HepG2 (cell line): ENCODE measurements at regions not wholly inside any gene's neighbourhood (a gene's known extent, or its start where the extent isn't known, plus 50 kb on each side); places are given as distances from the start of the nearest gene placed in this dataset.

Experiments used
- AKAP8 ChIP-seq: sonication (generic); formaldehyde crosslinking; IDR thresholded peaks from 2 replicates; pipeline ENCODE4 v1.5.1; 2020; ENCODE audit warnings: mild to moderate bottlenecking, missing genetic modification reagents
- CC2D1A ChIP-seq: sonication (generic); formaldehyde crosslinking; IDR thresholded peaks from 2 replicates; pipeline ENCODE4 v1.8.1; 2023; ENCODE audit warnings: mild to moderate bottlenecking, missing genetic modification reagents
- CHD2 ChIP-seq: IDR thresholded peaks from 2 replicates; pipeline ENCODE4 v1.6.1; 2011; ENCODE audit warnings: low read depth, low read length, improper control_type of control experiment
- CHD4 ChIP-seq: fragments of 200-600 bp; sonication (generic); IDR thresholded peaks from 2 replicates; pipeline ENCODE4 v1.7.0; 2017; ENCODE audit warnings: mild to moderate bottlenecking, low read length, borderline replicate concordance
- EHMT2 ChIP-seq: fragments of 200-600 bp; sonication (generic); IDR thresholded peaks from 2 replicates; pipeline ENCODE4 v1.7.0; 2017; ENCODE audit warnings: antibody characterized with exemption, low read depth, low read length, borderline replicate concordance
- FOXC1 ChIP-seq: sonication (generic); formaldehyde crosslinking; IDR thresholded peaks from 2 replicates; pipeline ENCODE4 v1.8.0; 2022; ENCODE audit warnings: mild to moderate bottlenecking, missing genetic modification reagents, borderline replicate concordance
- GLMP ChIP-seq: sonication (generic); formaldehyde crosslinking; IDR thresholded peaks from 2 replicates; pipeline ENCODE4 v1.9.0; 2021; ENCODE audit warnings: missing genetic modification reagents, mild to moderate bottlenecking, borderline replicate concordance
- HNRNPK ChIP-seq: fragments of 200-400 bp; formaldehyde crosslinking; IDR thresholded peaks from 2 replicates; pipeline ENCODE4 v1.6.1; 2018; ENCODE audit warnings: low read length, low read depth, moderate library complexity, mild to moderate bottlenecking; ENCODE audit not compliant: poor library complexity, severe bottlenecking
- KDM1A ChIP-seq: IDR thresholded peaks from 2 replicates; pipeline ENCODE4 v1.6.1; 2016; ENCODE audit warnings: missing compliant biosample characterization
- KDM2A ChIP-seq: sonication (generic); formaldehyde crosslinking; IDR thresholded peaks from 2 replicates; pipeline ENCODE4 v1.4.0; 2020; ENCODE audit warnings: low read depth, missing genetic modification reagents, borderline replicate concordance
- MAFG ChIP-seq: sonication (generic); formaldehyde crosslinking; IDR thresholded peaks from 2 replicates; pipeline ENCODE4 v1.5.1; 2020; ENCODE audit warnings: mild to moderate bottlenecking, missing genetic modification reagents
- NCOA5 ChIP-seq: sonication (generic); formaldehyde crosslinking; IDR thresholded peaks from 2 replicates; pipeline ENCODE4 v1.4.0; 2020; ENCODE audit warnings: missing genetic modification reagents
- NFAT5 ChIP-seq: sonication (generic); formaldehyde crosslinking; IDR thresholded peaks from 2 replicates; pipeline ENCODE4 v1.4.0; 2020; ENCODE audit warnings: missing genetic modification reagents
- PHF21A ChIP-seq: sonication (generic); formaldehyde crosslinking; IDR thresholded peaks from 2 replicates; pipeline ENCODE4 v1.5.0; 2020; ENCODE audit warnings: mild to moderate bottlenecking, missing genetic modification reagents
- POLR2G ChIP-seq: fragments of 200-400 bp; formaldehyde crosslinking; IDR thresholded peaks from 2 replicates; pipeline ENCODE4 v1.6.1; 2018; ENCODE audit warnings: mild to moderate bottlenecking, low read depth, low read length, moderate library complexity
- RFX3 ChIP-seq: IDR thresholded peaks from 2 replicates; pipeline ENCODE4 v1.6.1; 2016; ENCODE audit warnings: missing biosample characterization, missing genetic modification reagents
- RORA ChIP-seq: sonication (generic); formaldehyde crosslinking; IDR thresholded peaks from 2 replicates; pipeline ENCODE4 v1.5.0; 2020; ENCODE audit warnings: mild to moderate bottlenecking, missing genetic modification reagents, moderate library complexity
- ZBTB20 ChIP-seq: sonication (generic); formaldehyde crosslinking; IDR thresholded peaks from 2 replicates; pipeline ENCODE4 v1.8.1; 2023; ENCODE audit warnings: missing genetic modification reagents, low read depth, mild to moderate bottlenecking, borderline replicate concordance
- ZBTB7B ChIP-seq: sonication (generic); formaldehyde crosslinking; IDR thresholded peaks from 2 replicates; pipeline ENCODE4 v1.4.0; 2020; ENCODE audit warnings: missing genetic modification reagents
- ZIK1 ChIP-seq: sonication (generic); formaldehyde crosslinking; IDR thresholded peaks from 2 replicates; pipeline ENCODE4 v1.5.0; 2020; ENCODE audit warnings: mild to moderate bottlenecking, low read depth, missing genetic modification reagents, borderline replicate concordance
- ZNF720 ChIP-seq: sonication (generic); formaldehyde crosslinking; IDR thresholded peaks from 2 replicates; pipeline ENCODE4 v1.4.0; 2020; ENCODE audit warnings: missing genetic modification reagents
- ZNF766 ChIP-seq: sonication (generic); formaldehyde crosslinking; IDR thresholded peaks from 2 replicates; pipeline ENCODE4 v1.5.0; 2020; ENCODE audit warnings: missing genetic modification reagents, borderline replicate concordance
- ZNF839 ChIP-seq: sonication (generic); formaldehyde crosslinking; IDR thresholded peaks from 2 replicates; pipeline ENCODE4 v1.4.0; 2020; ENCODE audit warnings: missing genetic modification reagents, mild to moderate bottlenecking, borderline replicate concordance
- TF ChIP-seq, protein P1 (sequence below): sonication (generic); formaldehyde crosslinking; IDR thresholded peaks from 2 replicates; pipeline ENCODE4 v1.5.0; 2020; ENCODE audit warnings: missing genetic modification reagents

DNA sequence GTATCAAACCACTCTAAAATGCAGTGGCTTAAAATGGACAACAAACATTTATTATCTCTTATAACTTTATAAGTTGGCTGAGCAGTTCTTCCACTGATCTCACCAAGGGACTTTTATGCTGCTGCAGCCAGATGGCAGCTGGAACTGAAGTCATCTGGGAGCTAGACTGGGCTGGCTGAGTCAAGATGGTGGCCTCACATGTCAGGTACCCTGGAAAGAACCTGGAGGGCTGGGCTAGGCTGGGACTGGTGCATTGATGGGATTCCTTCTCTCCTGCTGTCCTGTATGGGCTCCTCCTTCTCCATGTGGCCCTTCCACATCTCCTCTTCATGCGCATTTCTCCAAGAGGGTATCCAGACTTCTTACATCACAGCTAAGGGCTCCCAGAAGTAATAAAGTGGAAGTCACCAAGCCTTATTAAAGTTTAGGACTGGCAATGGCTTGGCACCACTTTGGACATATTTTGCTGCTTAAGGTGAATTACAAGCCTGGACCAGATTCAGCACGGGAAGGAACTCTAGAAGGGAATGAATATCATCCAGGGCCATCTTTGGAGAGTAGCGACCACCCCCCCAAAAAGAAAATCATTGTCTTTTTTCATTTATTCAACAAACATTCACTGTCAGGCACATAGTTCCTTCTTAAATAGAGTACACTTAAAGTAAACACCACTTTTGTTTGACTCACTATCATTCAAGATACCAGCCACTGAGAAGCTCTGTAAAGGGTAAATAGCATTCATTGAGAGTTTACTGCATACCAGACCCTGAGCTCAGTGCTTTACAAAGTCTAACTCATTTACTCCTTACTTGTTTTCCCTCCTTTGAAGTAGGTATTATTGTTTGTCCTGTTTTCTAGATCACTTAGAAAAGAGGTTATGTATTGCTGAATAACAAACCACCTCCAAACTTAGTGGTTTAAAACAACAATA, 138.0 kb downstream of the ZFP36L2 start (continued):
- no peak for TF ChIP-seq NFAT5
- no peak; the same call in none of the 2 replicates for TF ChIP-seq CHD4
- no peak for TF ChIP-seq EHMT2
- TF ChIP-seq KDM2A = no peak
- no peak for TF ChIP-seq RFX3 (CRISPR knock-in tag)
- TF ChIP-seq AKAP8 (CRISPR knock-in tag) = no peak
- TF ChIP-seq, protein P1, sequence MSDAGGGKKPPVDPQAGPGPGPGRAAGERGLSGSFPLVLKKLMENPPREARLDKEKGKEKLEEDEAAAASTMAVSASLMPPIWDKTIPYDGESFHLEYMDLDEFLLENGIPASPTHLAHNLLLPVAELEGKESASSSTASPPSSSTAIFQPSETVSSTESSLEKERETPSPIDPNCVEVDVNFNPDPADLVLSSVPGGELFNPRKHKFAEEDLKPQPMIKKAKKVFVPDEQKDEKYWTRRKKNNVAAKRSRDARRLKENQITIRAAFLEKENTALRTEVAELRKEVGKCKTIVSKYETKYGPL (CRISPR knock-in tag) = no peak
- no peak for TF ChIP-seq KDM1A (CRISPR knock-in tag)
- no peak for TF ChIP-seq CHD2
- TF ChIP-seq PHF21A (CRISPR knock-in tag) = peak; percentile 59
- TF ChIP-seq ZNF720 (CRISPR knock-in tag) = no peak
- TF ChIP-seq NCOA5 (CRISPR knock-in tag) = no peak
- TF ChIP-seq CC2D1A (CRISPR knock-in tag) = peak; percentile 90; the same call in 1 of the 2 replicates
- TF ChIP-seq ZBTB20 (CRISPR knock-in tag) = no peak
- no peak for TF ChIP-seq FOXC1
- TF ChIP-seq ZBTB7B (CRISPR knock-in tag) = no peak
- no peak for TF ChIP-seq MAFG (CRISPR knock-in tag)
- no peak for TF ChIP-seq POLR2G
- TF ChIP-seq ZNF766 (CRISPR knock-in tag) = no peak
- TF ChIP-seq ZNF839 (CRISPR knock-in tag) = no peak
- no peak for TF ChIP-seq GLMP (CRISPR knock-in tag)
- TF ChIP-seq HNRNPK = no peak
- TF ChIP-seq ZIK1 (CRISPR knock-in tag) = no peak
- TF ChIP-seq RORA (CRISPR knock-in tag) = no peak
